Endothelial cell of umbilical vein (primary cell): ENCODE measurements at regions not wholly inside any gene's neighbourhood (a gene's known extent, or its start where the extent isn't known, plus 50 kb on each side); places are given as distances from the start of the nearest gene placed in this dataset.

Source experiments
- BruUV-seq: library from RNA; stranded (reverse); fragments of 400-500 nt; replicated peaks from 2 replicates; lab custom pipeline; 2021; lab: Mats Ljungman, UMichigan
- CTCF ChIA-PET: fragments of 300-600, 350-600 bp; sonication (Branson Sonifier 250); formaldehyde crosslinking; loops from one replicate; lab custom pipeline; 2021; ENCODE audit warnings: antibody characterized with exemption, inconsistent platforms; lab: Charles Lee
- POLR2A ChIA-PET: fragments of 300-600, 350-600 bp; sonication (Branson Sonifier 250); formaldehyde crosslinking; loops from one replicate; lab custom pipeline; 2021; ENCODE audit warnings: antibody characterized with exemption, inconsistent platforms; lab: Charles Lee
- DNase-seq: peaks from one replicate; pipeline ENCODE4 v3.0.0-alpha.2; 2011; ENCODE audit warnings: low read depth, low spot score
- FAIRE-seq: peaks from 2 replicates; lab custom pipeline; 2011; peaks lifted over from hg19 to GRCh38; lab: Jason Lieb, UNC
- H2AFZ ChIP-seq: 2 replicates; pipeline ENCODE4 v1.6.0; 2012; ENCODE audit warnings: low read depth, low read length, control low read depth, inconsistent platforms
- H3K27ac ChIP-seq: 2 replicates; pipeline ENCODE4 v1.5.1; 2011; ENCODE audit warnings: low read depth, mild to moderate bottlenecking, control low read depth, low read length, moderate library complexity; ENCODE audit not compliant: insufficient read depth
- H3K27me3 ChIP-seq, 2 experiments: 2 replicates each; pipeline versions ENCODE4 v1.6.0 to v1.6.1; 2011; ENCODE audit warnings: low read length in 2 of 2, mixed read lengths in 1 of 2; ENCODE audit not compliant: control insufficient read depth in 2 of 2, insufficient read depth in 2 of 2
- H3K36me3 ChIP-seq, 2 experiments: 2 replicates in 1 of 2; 3 replicates in 1 of 2; pipeline ENCODE4 v1.5.1; 2011; ENCODE audit warnings: low read length in 2 of 2, mild to moderate bottlenecking in 1 of 2, moderate library complexity in 1 of 2; ENCODE audit not compliant: control insufficient read depth in 2 of 2, insufficient read depth in 2 of 2; ENCODE audit errors: extremely low read depth in 1 of 2
- H3K4me1 ChIP-seq: 3 replicates; pipeline ENCODE4 v1.5.1; 2011; ENCODE audit warnings: mild to moderate bottlenecking, low read length; ENCODE audit not compliant: control insufficient read depth, insufficient read depth; ENCODE audit errors: extremely low read depth
- H3K4me2 ChIP-seq: 2 replicates; pipeline ENCODE4 v1.6.1; 2011; ENCODE audit warnings: low read length, control low read depth, mixed read lengths; ENCODE audit not compliant: insufficient read depth
- H3K4me3 ChIP-seq, 3 experiments: fragments of 200-600 bp in 1 of 3; sonication (generic), shearing (Covaris generic) in 1 of 3; replicated peaks in 1 of 3; 2 replicates each; pipeline ENCODE4 v1.5.1; 2011 to 2016; ENCODE audit warnings: control low read depth in 3 of 3, low read length in 3 of 3, mild to moderate bottlenecking in 2 of 3, inconsistent platforms in 1 of 3, low read depth in 1 of 3, moderate library complexity in 1 of 3; ENCODE audit not compliant: insufficient read depth in 1 of 3
- H3K79me2 ChIP-seq: 2 replicates; pipeline ENCODE4 v1.6.0; 2012; ENCODE audit warnings: low read length, inconsistent platforms; ENCODE audit not compliant: control insufficient read depth, insufficient read depth
- H3K9ac ChIP-seq: replicated peaks from 2 replicates; pipeline ENCODE3; 2011; ENCODE audit warnings: low read length, control low read depth; ENCODE audit not compliant: insufficient read depth; ENCODE audit errors: extremely low read depth
- H3K9me1 ChIP-seq: replicated peaks from 3 replicates; pipeline ENCODE4 v1.6.0; 2011; ENCODE audit warnings: mild to moderate bottlenecking, low read length; ENCODE audit not compliant: control insufficient read depth, insufficient read depth; ENCODE audit errors: extremely low read depth
- H3K9me3 ChIP-seq: replicated peaks from 2 replicates; pipeline ENCODE4 v1.5.1; 2012; ENCODE audit warnings: low read length, inconsistent platforms; ENCODE audit not compliant: control insufficient read depth, insufficient read depth
- H4K20me1 ChIP-seq: replicated peaks from 2 replicates; pipeline ENCODE3; 2011; ENCODE audit warnings: mild to moderate bottlenecking, low read length; ENCODE audit not compliant: control insufficient read depth, insufficient read depth; ENCODE audit errors: extremely low read depth
- EZH2 ChIP-seq: IDR thresholded peaks from 2 replicates; pipeline ENCODE4 v1.6.1; 2012; ENCODE audit warnings: borderline replicate concordance, low read depth, mild to moderate bottlenecking, moderate library complexity, low read length, inconsistent platforms; ENCODE audit not compliant: severe bottlenecking
- GATA2 ChIP-seq: IDR thresholded peaks from 2 replicates; pipeline ENCODE4 v1.7.0; 2011; ENCODE audit warnings: low read depth, mild to moderate bottlenecking, moderate library complexity, mixed read lengths, low read length; ENCODE audit not compliant: insufficient read length, insufficient read depth
- MYC ChIP-seq: IDR thresholded peaks from one replicate; pipeline ENCODE4 v1.6.1; 2011; ENCODE audit warnings: mild to moderate bottlenecking, low read depth, low read length
- POLR2A ChIP-seq: IDR thresholded peaks from 2 replicates; pipeline ENCODE4 v1.6.1; 2012; ENCODE audit warnings: low read depth, mild to moderate bottlenecking, control low read depth, low read length
- POLR2AphosphoS5 ChIP-seq: IDR thresholded peaks from 2 replicates; pipeline ENCODE4 v1.6.1; 2012; ENCODE audit warnings: low read depth, mild to moderate bottlenecking, control low read depth, low read length, moderate library complexity; ENCODE audit not compliant: insufficient read depth
- dilution Hi-C: fragments of 300-500 bp; cut with MboI; formaldehyde crosslinking; loops from one replicate; pipeline ENCODE4 v1.15.0; 2019; ENCODE audit warnings: low sequenced_read_pairs; ENCODE audit not compliant: extremely low pct_ligation_motif_present
- intact Hi-C: fragments of 100-400 bp; cut with micrococcal nuclease; formaldehyde crosslinking; loops from one replicate; pipeline ENCODE4 v1.10.0; 2022

GRCh38 chr7:26617066-26617465 lies 247.3 kb downstream of the SKAP2 start:
- Histone ChIP-seq H3K9ac (no peak overlapping the region), H3K4me1 (no peaks in the 10 kb centered on the region), H3K4me2 (no peak overlapping the region), H3K79me2 (no peaks in the 10 kb centered on the region), H3K9me3 (no peaks in the 10 kb centered on the region), H4K20me1 (no peaks in the 10 kb centered on the region), H3K27ac (no peak overlapping the region), H3K36me3 (no peaks in the 10 kb centered on the region), H3K27me3 (no peaks in the 10 kb centered on the region), H3K4me3 (no peak overlapping the region), H2AFZ (no peak overlapping the region), H3K9me1 (no peaks in the 10 kb centered on the region)
- no TSS peak for BruUV-seq
- TF ChIP-seq MYC, result no peak
- TF ChIP-seq POLR2AphosphoS5, result no peak
- no peak for TF ChIP-seq POLR2A
- TF ChIP-seq GATA2, result no peak
- TF ChIP-seq EZH2, result no peak
- FAIRE-seq (no peak), DNase-seq (no peak)
- CTCF ChIA-PET, result no interaction called here
- intact Hi-C loops (no loop called here), dilution Hi-C loops (no loop called here)
- POLR2A ChIA-PET, result no interaction called here
